ENCODE measurements at regions not wholly inside any gene's neighbourhood (a gene's known extent, or its start where the extent isn't known, plus 50 kb on each side); places are given as distances from the start of the nearest gene placed in this dataset.
"Not testable (repeated sequence)": the region's sequence is repeated elsewhere in the genome, so short reads cannot be mapped to it uniquely, and the experiment has no call there.

- no peak for DNase-seq (ENCODE audit: low spot score)
Measured at GRCh38 chrX:45815441-45815840, 614.8 kb upstream of the DIPK2B start.

GRCh38 chrX:45811326-45811725 is 610.6 kb upstream of the DIPK2B start:
- DNase-seq (ENCODE audit: low spot score) = no peak

GRCh38 chrX:45807572-45808425 is 607.1 kb upstream of the DIPK2B start:
- DNase-seq (ENCODE audit: low spot score) = no peak

- DNase-seq (ENCODE audit: low spot score) = peak; percentile 46
Measured at GRCh38 chrX:45806410-45807121, 605.9 kb upstream of the DIPK2B start.

GRCh38 chrX:45804276-45804675 is 603.6 kb upstream of the DIPK2B start:
- no peak for DNase-seq (ENCODE audit: low spot score)

GRCh38 chrX:45803383-45803921 is 602.8 kb upstream of the DIPK2B start:
- DNase-seq (ENCODE audit: low spot score) = peak; percentile 76

- DNase-seq (ENCODE audit: low spot score) = no peak
Measured at GRCh38 chrX:45801554-45801953, 600.9 kb upstream of the DIPK2B start.

GRCh38 chrX:45800746-45801453 is 600.2 kb upstream of the DIPK2B start:
- not testable (repeated sequence) for DNase-seq (ENCODE audit: low spot score)

- no peak for DNase-seq (ENCODE audit: low spot score)
Measured at GRCh38 chrX:45799576-45799975, 598.9 kb upstream of the DIPK2B start.

- DNase-seq (ENCODE audit: low spot score) = no peak
Measured at GRCh38 chrX:45795546-45795945, 594.9 kb upstream of the DIPK2B start.

- DNase-seq (ENCODE audit: low spot score) = no peak
Measured at GRCh38 chrX:45794995-45795337, 594.3 kb upstream of the DIPK2B start.

- DNase-seq (ENCODE audit: low spot score) = no peak
Measured at GRCh38 chrX:45794323-45794994, 593.8 kb upstream of the DIPK2B start.

GRCh38 chrX:45788941-45789348 is 588.3 kb upstream of the DIPK2B start:
- no peak for DNase-seq (ENCODE audit: low spot score)

- no peak for DNase-seq (ENCODE audit: low spot score)
Measured at GRCh38 chrX:45788315-45788714, 587.6 kb upstream of the DIPK2B start.

- no peak for DNase-seq (ENCODE audit: low spot score)
Measured at GRCh38 chrX:45784590-45784989, 583.9 kb upstream of the DIPK2B start.

- DNase-seq (ENCODE audit: low spot score) = no peak
Measured at GRCh38 chrX:45783002-45783401, 582.3 kb upstream of the DIPK2B start.

GRCh38 chrX:45781901-45782553 is 581.4 kb upstream of the DIPK2B start:
- peak; percentile 79 for DNase-seq (ENCODE audit: low spot score)

- no peak for DNase-seq (ENCODE audit: low spot score)
Measured at GRCh38 chrX:45778616-45779015, 577.9 kb upstream of the DIPK2B start.

GRCh38 chrX:45777366-45777765 is 576.7 kb upstream of the DIPK2B start:
- DNase-seq (ENCODE audit: low spot score) = no peak

- peak; percentile 68 for DNase-seq (ENCODE audit: low spot score)
Measured at GRCh38 chrX:45775468-45775867, 574.8 kb upstream of the DIPK2B start.

GRCh38 chrX:45774961-45775360 is 574.3 kb upstream of the DIPK2B start:
- DNase-seq (ENCODE audit: low spot score) = peak; percentile 63

Measured in AG08395 (cell line).